SH-SY5Y (cell line): ENCODE measurements at regions not wholly inside any gene's neighbourhood (a gene's known extent, or its start where the extent isn't known, plus 50 kb on each side); places are given as distances from the start of the nearest gene placed in this dataset.

Source experiments
- GATA2 ChIP-seq: IDR thresholded peaks from 2 replicates; pipeline ENCODE4 v1.6.1; 2011; ENCODE audit warnings: mild to moderate bottlenecking, low read depth, low read length
- GATA3 ChIP-seq: IDR thresholded peaks from 2 replicates; pipeline ENCODE4 v1.6.1; 2011; ENCODE audit warnings: low read depth, mild to moderate bottlenecking, low read length, moderate library complexity

DNA sequence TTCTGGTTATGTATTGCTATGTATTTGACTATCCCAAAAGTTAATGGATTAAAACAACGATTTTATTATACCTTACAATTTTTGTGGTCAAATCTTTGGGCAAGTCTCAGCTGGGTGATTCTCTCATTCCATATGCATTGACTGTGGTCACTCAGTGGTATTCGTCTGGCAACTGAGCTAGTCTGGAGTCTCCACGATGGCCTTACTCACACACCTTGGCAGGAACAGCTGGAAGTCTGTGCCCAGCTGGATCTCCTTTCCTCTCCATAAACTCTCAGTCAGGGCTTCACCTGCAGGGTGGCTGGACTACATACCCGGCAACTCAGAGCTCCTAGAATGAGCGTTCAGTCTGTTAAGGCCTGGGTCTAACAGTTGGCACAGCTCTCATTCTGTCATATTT is 141.1 kb upstream of the WDFY3 start:
- TF ChIP-seq GATA2 (no peak), GATA3 (no peak)
